Sigmoid colon (tissue), 6 donors: ENCODE measurements at regions not wholly inside any gene's neighbourhood (a gene's known extent, or its start where the extent isn't known, plus 50 kb on each side); places are given as distances from the start of the nearest gene placed in this dataset.

Experiments
- DNase-seq: peaks from one replicate; pipeline ENCODE4 v3.0.0-alpha.2; 2019
- H3K27ac ChIP-seq, 4 donors: fragments of 200-600 bp; sonication (generic); one replicate each; pipeline ENCODE4 v1.5.1; 2016 to 2019; ENCODE audit warnings: mild to moderate bottlenecking in 1 of 4
- H3K27me3 ChIP-seq, 3 donors: fragments of 200-600 bp; sonication (generic); one replicate each; pipeline ENCODE4 v1.5.1; 2019; ENCODE audit warnings: mild to moderate bottlenecking in 1 of 3
- H3K36me3 ChIP-seq, 4 donors: fragments of 200-600 bp; sonication (generic); one replicate each; pipeline ENCODE4 v1.5.1; 2016 to 2019
- H3K4me1 ChIP-seq, 4 donors: fragments of 200-600 bp; sonication (generic); one replicate each; pipeline ENCODE4 v1.5.1; 2017 to 2019
- H3K4me3 ChIP-seq, 4 donors: fragments of 200-600 bp; sonication (generic); one replicate each; pipeline ENCODE4 v1.5.1; 2017 to 2019; ENCODE audit warnings: mild to moderate bottlenecking in 2 of 4, moderate library complexity in 1 of 4
- H3K9me3 ChIP-seq, 4 donors: fragments of 200-600 bp in 3 of 4; sonication (generic) in 3 of 4; one replicate each; pipeline versions ENCODE4 v1.5.1 to v1.6.1; 2013 to 2019
- EP300 ChIP-seq, 4 donors: sonication (generic); formaldehyde crosslinking; IDR thresholded peaks; one replicate each; pipeline ENCODE4 v1.6.1; 2017; ENCODE audit warnings: antibody characterized with exemption in 4 of 4
- POLR2A ChIP-seq, 2 donors: fragments of 450-650 bp; IDR thresholded peaks; one replicate each; pipeline ENCODE4 v1.6.1; 2016; ENCODE audit warnings: antibody characterized with exemption in 2 of 2, mild to moderate bottlenecking in 2 of 2, moderate library complexity in 2 of 2
- POLR2AphosphoS5 ChIP-seq, 4 donors: sonication (generic); formaldehyde crosslinking; IDR thresholded peaks; one replicate each; pipeline ENCODE4 v1.6.1; 2017; ENCODE audit warnings: antibody characterized with exemption in 4 of 4
- WGBS, 2 donors: extraction: QIAGEN DNeasy Blood & Tissue Kit; methylation state at CpG; one replicate each; pipeline ENCODE4 v1.1.7; 2013; 5-methylcytosine and 5-hydroxymethylcytosine counted together
- intact Hi-C: fragments of 100-400 bp; cut with DNase I; formaldehyde crosslinking; loops from one replicate; pipeline ENCODE4 v1.15.1; 2023
- TF ChIP-seq, protein P1 (sequence below), 4 experiments: fragments of 450-650 bp in 3 of 4; fragments of 200-600 bp in 1 of 4; IDR thresholded peaks; one replicate each; pipeline ENCODE4 v1.5.1; 2016 to 2019; ENCODE audit warnings: antibody characterized with exemption in 4 of 4, mild to moderate bottlenecking in 3 of 4, moderate library complexity in 2 of 4
- donor health status: healthy with polysubstance abuse.
- donor health status: healthy.

DNA sequence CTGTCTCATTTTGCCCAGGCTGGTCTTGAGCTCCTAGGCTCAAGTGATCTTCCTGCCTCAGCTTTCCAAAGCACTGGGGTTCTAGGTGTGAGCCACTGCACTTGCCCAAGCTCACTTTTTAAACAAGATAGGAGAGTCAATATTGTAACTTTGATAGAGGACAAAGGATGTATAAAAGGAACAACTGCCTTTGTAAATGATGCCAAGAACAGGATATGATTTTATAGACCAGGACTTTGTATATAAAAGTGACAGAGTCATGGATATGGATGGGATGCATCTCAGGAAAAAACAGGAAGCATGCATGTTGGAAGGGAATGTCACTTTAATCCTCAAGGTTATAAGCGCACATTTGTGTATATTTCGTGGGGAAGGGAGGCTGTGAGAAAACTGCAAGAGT, 338.4 kb downstream of the PRL start:
- peaks cover 0 to 19% (median 16%) of the 10 kb centered on the region in 4 donors for H3K4me1 ChIP-seq
- no peak overlapping the region for H3K4me3 ChIP-seq
- no peaks in the 10 kb centered on the region for H3K27me3 ChIP-seq
- intact Hi-C loops, result no loop called here
- no peak for TF ChIP-seq POLR2A (IDR thresholded peaks at IDR 0.05)
- no peak for TF ChIP-seq EP300 (IDR thresholded peaks at IDR 0.05)
- no peak for TF ChIP-seq POLR2AphosphoS5 (IDR thresholded peaks at IDR 0.05)
- TF ChIP-seq, protein P1, sequence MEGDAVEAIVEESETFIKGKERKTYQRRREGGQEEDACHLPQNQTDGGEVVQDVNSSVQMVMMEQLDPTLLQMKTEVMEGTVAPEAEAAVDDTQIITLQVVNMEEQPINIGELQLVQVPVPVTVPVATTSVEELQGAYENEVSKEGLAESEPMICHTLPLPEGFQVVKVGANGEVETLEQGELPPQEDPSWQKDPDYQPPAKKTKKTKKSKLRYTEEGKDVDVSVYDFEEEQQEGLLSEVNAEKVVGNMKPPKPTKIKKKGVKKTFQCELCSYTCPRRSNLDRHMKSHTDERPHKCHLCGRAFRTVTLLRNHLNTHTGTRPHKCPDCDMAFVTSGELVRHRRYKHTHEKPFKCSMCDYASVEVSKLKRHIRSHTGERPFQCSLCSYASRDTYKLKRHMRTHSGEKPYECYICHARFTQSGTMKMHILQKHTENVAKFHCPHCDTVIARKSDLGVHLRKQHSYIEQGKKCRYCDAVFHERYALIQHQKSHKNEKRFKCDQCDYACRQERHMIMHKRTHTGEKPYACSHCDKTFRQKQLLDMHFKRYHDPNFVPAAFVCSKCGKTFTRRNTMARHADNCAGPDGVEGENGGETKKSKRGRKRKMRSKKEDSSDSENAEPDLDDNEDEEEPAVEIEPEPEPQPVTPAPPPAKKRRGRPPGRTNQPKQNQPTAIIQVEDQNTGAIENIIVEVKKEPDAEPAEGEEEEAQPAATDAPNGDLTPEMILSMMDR (IDR thresholded peaks at IDR 0.05), result no peak
- H3K36me3 ChIP-seq, result no peaks in the 10 kb centered on the region
- 17 to 73% methylated on average over 2 of the region's 2 CpGs for WGBS, 2 donors
- H3K27ac ChIP-seq, result no peak overlapping the region
- DNase-seq, result no peak
- H3K9me3 ChIP-seq, result no peaks in the 10 kb centered on the region

DNA sequence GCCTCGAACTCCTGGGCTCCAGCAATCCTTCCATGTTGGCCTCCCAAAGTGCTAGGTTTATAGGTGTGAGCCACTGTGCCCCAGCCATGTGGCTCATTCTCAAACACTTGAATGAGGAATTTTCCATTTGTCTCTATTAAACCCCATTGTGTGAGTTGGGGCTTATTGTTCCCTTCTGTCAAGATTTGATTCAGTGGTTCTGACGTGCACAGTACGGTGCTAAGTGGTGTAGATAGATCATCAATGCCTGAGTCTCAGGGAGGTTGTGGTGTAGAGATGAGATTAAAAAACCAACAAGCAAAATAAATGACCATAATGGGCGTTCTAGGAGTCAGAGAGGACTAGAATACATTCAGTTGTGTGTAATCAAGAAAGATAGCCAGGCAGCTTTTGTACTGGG, 335.6 kb downstream of the PRL start:
- no peak overlapping the region for H3K27ac ChIP-seq
- DNase-seq, result no peak
- no peak overlapping the region for H3K4me3 ChIP-seq
- no peaks in the 10 kb centered on the region for H3K36me3 ChIP-seq
- TF ChIP-seq, protein P1 (IDR thresholded peaks at IDR 0.05), result no peak
- TF ChIP-seq EP300 (IDR thresholded peaks at IDR 0.05) (no peak), POLR2A (IDR thresholded peaks at IDR 0.05) (no peak), POLR2AphosphoS5 (IDR thresholded peaks at IDR 0.05) (no peak)
- H3K4me1 ChIP-seq, result peaks cover 0 to 3% (median 0%) of the 10 kb centered on the region in 4 donors
- no peaks in the 10 kb centered on the region for H3K27me3 ChIP-seq
- WGBS, 2 donors, result 90 to 94% methylated on average over 4 of the region's 4 CpGs
- intact Hi-C loops, result loop anchor here (10.0 kb wide), 1 partner anchor 296 kb away; no protein-coding TSS in a partner anchor
- H3K9me3 ChIP-seq, result no peaks in the 10 kb centered on the region

DNA sequence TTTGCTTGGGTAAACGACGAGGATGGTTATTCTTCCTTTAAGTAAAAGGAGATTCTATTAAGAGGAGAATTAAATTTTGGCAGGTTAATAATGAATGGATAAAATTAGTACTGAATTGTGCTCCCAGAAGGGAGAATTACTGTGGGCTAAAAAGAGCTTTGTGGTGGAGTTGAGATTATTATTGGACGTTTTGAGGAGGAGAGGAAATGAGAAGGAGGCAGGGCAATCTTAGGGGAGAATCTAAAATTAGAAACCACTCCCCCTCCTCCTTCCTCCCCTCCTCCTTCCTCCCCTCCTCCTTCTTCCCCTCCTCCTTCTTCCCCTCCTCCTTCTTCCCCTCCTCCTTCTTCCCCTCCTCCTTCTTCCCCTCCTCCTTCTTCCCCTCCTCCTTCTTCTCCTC, 331.8 kb downstream of the PRL start:
- intact Hi-C loops, result loop anchor here (10.0 kb wide), 1 partner anchor 300 kb away; no protein-coding TSS in a partner anchor
- no peak overlapping the region for H3K27ac ChIP-seq
- TF ChIP-seq POLR2AphosphoS5 (IDR thresholded peaks at IDR 0.05), result no peak
- TF ChIP-seq POLR2A (IDR thresholded peaks at IDR 0.05), result no peak
- TF ChIP-seq, protein P1 (IDR thresholded peaks at IDR 0.05), result no peak
- TF ChIP-seq EP300 (IDR thresholded peaks at IDR 0.05), result no peak
- DNase-seq, result no peak
- no peaks in the 10 kb centered on the region for H3K36me3 ChIP-seq
- no peaks in the 10 kb centered on the region for H3K27me3 ChIP-seq
- no peaks in the 10 kb centered on the region for H3K9me3 ChIP-seq
- no peak overlapping the region for H3K4me3 ChIP-seq
- 60 to 72% methylated on average over 3 of the region's 3 CpGs for WGBS, 2 donors
- H3K4me1 ChIP-seq, result peaks cover 0 to 12% (median 12%) of the 10 kb centered on the region in 4 donors

DNA sequence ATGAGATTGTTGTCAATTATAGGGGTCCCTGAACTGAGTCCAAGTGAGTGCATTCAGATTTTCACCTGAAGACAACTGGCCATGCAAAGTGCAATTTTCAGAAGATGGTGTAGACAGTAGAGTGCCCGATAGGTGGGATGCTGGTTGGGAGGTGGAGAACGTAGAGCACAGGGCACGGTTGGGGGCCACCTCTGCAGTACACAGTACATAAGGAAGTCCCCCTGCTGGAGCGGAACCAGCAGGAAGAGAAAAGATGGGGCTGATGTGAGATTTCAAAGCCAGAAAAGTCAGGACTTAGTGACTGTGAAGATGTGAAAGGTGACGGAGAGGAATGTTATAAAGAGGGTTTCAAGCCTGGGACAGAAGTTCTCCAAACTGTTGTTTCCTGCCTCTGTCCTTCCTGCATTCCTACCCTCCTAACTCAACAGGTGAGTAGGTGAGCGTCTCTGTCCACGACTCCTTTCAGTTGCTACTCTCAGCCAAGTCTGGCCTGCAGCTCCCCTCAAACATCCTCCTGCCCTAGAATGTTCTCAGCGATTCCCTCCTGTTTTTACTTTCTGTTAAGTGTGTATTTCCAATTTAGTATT, 330.8 kb downstream of the PRL start:
- DNase-seq, result no peak
- peaks cover 0 to 12% (median 12%) of the 10 kb centered on the region in 4 donors for H3K4me1 ChIP-seq
- intact Hi-C loops, result loop anchor here (10.0 kb wide), 1 partner anchor 301 kb away; no protein-coding TSS in a partner anchor
- H3K36me3 ChIP-seq, result no peaks in the 10 kb centered on the region
- TF ChIP-seq EP300 (IDR thresholded peaks at IDR 0.05) (no peak), POLR2AphosphoS5 (IDR thresholded peaks at IDR 0.05) (no peak), POLR2A (IDR thresholded peaks at IDR 0.05) (no peak)
- TF ChIP-seq, protein P1 (IDR thresholded peaks at IDR 0.05), result no peak
- no peak overlapping the region for H3K27ac ChIP-seq
- no peak overlapping the region for H3K4me3 ChIP-seq
- 79 to 95% methylated on average over 8 of the region's 8 CpGs for WGBS, 2 donors
- H3K9me3 ChIP-seq, result no peaks in the 10 kb centered on the region
- H3K27me3 ChIP-seq, result no peaks in the 10 kb centered on the region
